Gastroesophageal sphincter (tissue), 4 donors: ENCODE measurements at regions not wholly inside any gene's neighbourhood (a gene's known extent, or its start where the extent isn't known, plus 50 kb on each side); places are given as distances from the start of the nearest gene placed in this dataset.
A peak's percentile ranks its signal among the peaks of the same experiment; 100 is the strongest.

Experiments used
- ATAC-seq: fragments of 150-250 bp; one replicate; pipeline ENCODE4 v1.9.1; 2016; ENCODE audit warnings: mild to moderate bottlenecking, moderate library complexity
- H3K27ac ChIP-seq, 4 donors: fragments of 200-600 bp; sonication (generic) in 3 of 4; 1 replicate in 3 of 4; 2 replicates in 1 of 4; pipeline ENCODE4 v1.5.1; 2016 to 2019
- H3K27me3 ChIP-seq: fragments of 200-600 bp; sonication (generic); one replicate; pipeline ENCODE4 v1.5.1; 2019
- H3K36me3 ChIP-seq, 2 donors: fragments of 200-600 bp; sonication (generic); one replicate each; pipeline ENCODE4 v1.5.1; 2019; ENCODE audit warnings: control low read depth in 1 of 2
- H3K4me1 ChIP-seq, 3 donors: fragments of 200-600 bp; sonication (generic); 1 replicate in 2 of 3; 2 replicates in 1 of 3; pipeline ENCODE4 v1.5.1; 2016 to 2019; ENCODE audit warnings: control low read depth in 2 of 3
- H3K4me3 ChIP-seq, 2 donors: fragments of 200-600 bp; sonication (generic); one replicate each; pipeline ENCODE4 v1.5.1; 2019; ENCODE audit warnings: mild to moderate bottlenecking in 1 of 2, moderate library complexity in 1 of 2
- H3K9me3 ChIP-seq, 3 donors: fragments of 200-600 bp; sonication (generic); one replicate each; pipeline ENCODE4 v1.5.1; 2017 to 2019; ENCODE audit warnings: control low read depth in 2 of 3
- EP300 ChIP-seq: sonication (generic); formaldehyde crosslinking; IDR thresholded peaks from one replicate; pipeline ENCODE4 v1.6.1; 2017; ENCODE audit warnings: antibody characterized with exemption, mild to moderate bottlenecking
- POLR2A ChIP-seq, 2 donors: fragments of 450-650 bp; IDR thresholded peaks; one replicate each; pipeline ENCODE4 v1.6.1; 2017; ENCODE audit warnings: antibody characterized with exemption in 2 of 2, mild to moderate bottlenecking in 2 of 2, moderate library complexity in 1 of 2
- POLR2AphosphoS5 ChIP-seq: sonication (generic); formaldehyde crosslinking; IDR thresholded peaks from one replicate; pipeline ENCODE4 v1.6.1; 2017; ENCODE audit warnings: antibody characterized with exemption
- WGBS, 2 donors: methylation state at CpG; one replicate each; pipeline ENCODE4 v1.1.5; 2018; ENCODE audit warnings: low coverage in 1 of 2; 5-methylcytosine and 5-hydroxymethylcytosine counted together
- TF ChIP-seq, protein P1 (sequence below), 4 experiments: fragments of 200-600 bp in 2 of 4; fragments of 450-650 bp in 2 of 4; sonication (generic) in 1 of 4; IDR thresholded peaks; one replicate each; pipeline ENCODE4 v1.5.1; 2017 to 2019; ENCODE audit warnings: antibody characterized with exemption in 4 of 4, mild to moderate bottlenecking in 2 of 4, moderate library complexity in 2 of 4

DNA sequence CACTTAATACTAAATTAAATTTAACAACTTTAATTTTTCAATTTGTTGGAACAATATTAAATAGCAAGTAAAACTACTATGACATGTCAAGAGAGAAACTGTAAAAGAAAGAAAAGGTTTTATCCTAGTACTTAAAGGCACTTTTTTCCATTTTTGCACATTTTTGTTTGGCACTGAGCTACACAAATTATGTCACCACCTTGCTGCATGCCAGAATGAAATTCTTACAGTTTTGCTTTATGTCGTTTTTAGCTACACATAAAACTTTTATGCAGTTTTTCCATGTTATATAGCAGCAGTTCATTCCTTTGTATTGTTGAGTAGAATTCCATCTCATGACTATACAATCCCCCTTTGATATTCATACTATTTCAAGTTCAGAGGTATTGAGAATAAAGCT lies 99.1 kb upstream of the RXFP1 start:
- Histone ChIP-seq H3K27me3 (no peaks in the 10 kb centered on the region), H3K27ac (no peak overlapping the region), H3K9me3 (no peaks in the 10 kb centered on the region), H3K4me1 (no peaks in the 10 kb centered on the region), H3K36me3 (no peaks in the 10 kb centered on the region), H3K4me3 (no peak overlapping the region)
- ATAC-seq: no peak
- TF ChIP-seq POLR2AphosphoS5: no peak
- TF ChIP-seq, protein P1, sequence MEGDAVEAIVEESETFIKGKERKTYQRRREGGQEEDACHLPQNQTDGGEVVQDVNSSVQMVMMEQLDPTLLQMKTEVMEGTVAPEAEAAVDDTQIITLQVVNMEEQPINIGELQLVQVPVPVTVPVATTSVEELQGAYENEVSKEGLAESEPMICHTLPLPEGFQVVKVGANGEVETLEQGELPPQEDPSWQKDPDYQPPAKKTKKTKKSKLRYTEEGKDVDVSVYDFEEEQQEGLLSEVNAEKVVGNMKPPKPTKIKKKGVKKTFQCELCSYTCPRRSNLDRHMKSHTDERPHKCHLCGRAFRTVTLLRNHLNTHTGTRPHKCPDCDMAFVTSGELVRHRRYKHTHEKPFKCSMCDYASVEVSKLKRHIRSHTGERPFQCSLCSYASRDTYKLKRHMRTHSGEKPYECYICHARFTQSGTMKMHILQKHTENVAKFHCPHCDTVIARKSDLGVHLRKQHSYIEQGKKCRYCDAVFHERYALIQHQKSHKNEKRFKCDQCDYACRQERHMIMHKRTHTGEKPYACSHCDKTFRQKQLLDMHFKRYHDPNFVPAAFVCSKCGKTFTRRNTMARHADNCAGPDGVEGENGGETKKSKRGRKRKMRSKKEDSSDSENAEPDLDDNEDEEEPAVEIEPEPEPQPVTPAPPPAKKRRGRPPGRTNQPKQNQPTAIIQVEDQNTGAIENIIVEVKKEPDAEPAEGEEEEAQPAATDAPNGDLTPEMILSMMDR (IDR thresholded peaks at IDR 0.05): no peak
- 5 to 29% methylated on average over 1 of the region's 1 CpG for WGBS, 2 donors

DNA sequence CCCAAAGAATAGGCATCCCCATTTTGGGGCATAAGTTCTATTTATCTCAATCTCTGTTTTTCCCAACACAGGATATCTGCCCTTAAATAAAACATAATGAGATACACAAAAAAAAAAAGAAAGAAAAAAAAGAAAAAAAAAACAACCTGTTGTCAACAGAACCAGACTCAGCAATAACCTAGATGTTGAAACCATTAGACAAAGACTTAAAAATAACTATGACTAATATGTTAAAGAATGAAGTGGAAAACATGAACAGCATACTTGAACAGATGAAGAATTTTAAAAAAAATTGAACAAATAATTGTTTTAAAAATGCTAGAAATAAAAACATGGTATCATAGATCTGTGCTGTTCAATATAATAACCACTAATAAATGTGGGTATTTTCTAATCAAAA lies 93.4 kb upstream of the RXFP1 start:
- no peak for ATAC-seq
- H3K27me3 ChIP-seq: no peaks in the 10 kb centered on the region
- H3K9me3 ChIP-seq: no peaks in the 10 kb centered on the region
- no peaks in the 10 kb centered on the region for H3K4me1 ChIP-seq
- no peak overlapping the region for H3K4me3 ChIP-seq
- TF ChIP-seq EP300 (no peak), POLR2AphosphoS5 (no peak), POLR2A (IDR thresholded peaks at IDR 0.05) (no peak)
- no peak overlapping the region for H3K27ac ChIP-seq
- H3K36me3 ChIP-seq: no peaks in the 10 kb centered on the region

DNA sequence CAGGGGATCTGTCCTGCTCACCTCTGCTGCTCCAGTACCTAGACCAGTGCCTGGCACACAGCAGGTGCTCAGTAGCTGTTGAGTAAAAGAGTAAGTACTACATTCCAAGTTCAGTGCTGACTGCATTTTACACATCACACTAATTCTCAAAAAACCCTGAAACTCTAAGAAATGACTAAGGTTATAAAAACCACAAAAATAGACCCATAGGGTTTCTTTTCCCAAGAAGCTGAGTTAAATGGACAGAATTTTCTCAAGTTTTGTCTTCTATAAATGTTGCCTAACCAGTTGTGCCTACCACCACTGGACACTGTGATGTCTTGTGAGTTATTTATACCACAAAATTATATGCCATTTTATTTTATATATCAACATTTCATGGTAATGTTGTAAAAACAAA lies 78.9 kb upstream of the RXFP1 start:
- no peak overlapping the region for H3K4me3 ChIP-seq
- H3K27ac ChIP-seq: no peak overlapping the region
- H3K27me3 ChIP-seq: no peaks in the 10 kb centered on the region
- no peak for ATAC-seq
- H3K9me3 ChIP-seq: no peaks in the 10 kb centered on the region
- H3K36me3 ChIP-seq: no peaks in the 10 kb centered on the region
- TF ChIP-seq POLR2AphosphoS5 (no peak), POLR2A (IDR thresholded peaks at IDR 0.05) (no peak), EP300 (no peak)
- TF ChIP-seq, protein P1 (IDR thresholded peaks at IDR 0.05): no peak
- H3K4me1 ChIP-seq: no peaks in the 10 kb centered on the region

DNA sequence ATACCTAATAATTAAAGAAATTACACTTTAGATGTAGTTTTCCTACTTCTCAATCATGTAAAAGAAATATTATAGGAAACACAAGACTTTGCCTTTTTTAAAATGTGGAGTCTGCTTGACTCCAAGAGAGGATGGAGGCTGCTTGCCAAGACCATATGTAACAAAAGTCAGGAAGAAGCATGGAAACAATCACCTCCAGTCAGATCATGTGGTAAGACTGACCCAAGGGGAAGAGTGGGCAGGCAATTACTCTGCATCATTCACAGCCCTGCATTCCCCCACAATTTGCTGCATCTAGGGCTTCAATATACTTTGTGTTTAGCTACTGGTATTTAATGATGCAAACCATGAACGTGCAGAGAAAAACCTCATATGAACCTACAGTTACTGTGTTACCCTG lies 78.0 kb upstream of the RXFP1 start:
- Histone ChIP-seq H3K4me3 (no peak overlapping the region), H3K9me3 (no peaks in the 10 kb centered on the region), H3K4me1 (no peaks in the 10 kb centered on the region), H3K36me3 (no peaks in the 10 kb centered on the region), H3K27me3 (no peaks in the 10 kb centered on the region), H3K27ac (no peak overlapping the region)
- no peak for TF ChIP-seq POLR2A (IDR thresholded peaks at IDR 0.05)
- TF ChIP-seq, protein P1 (IDR thresholded peaks at IDR 0.05): no peak
- TF ChIP-seq EP300: no peak
- no peak for TF ChIP-seq POLR2AphosphoS5
- 14 to 57% methylated on average over 1 of the region's 1 CpG for WGBS, 2 donors
- no peak for ATAC-seq

DNA sequence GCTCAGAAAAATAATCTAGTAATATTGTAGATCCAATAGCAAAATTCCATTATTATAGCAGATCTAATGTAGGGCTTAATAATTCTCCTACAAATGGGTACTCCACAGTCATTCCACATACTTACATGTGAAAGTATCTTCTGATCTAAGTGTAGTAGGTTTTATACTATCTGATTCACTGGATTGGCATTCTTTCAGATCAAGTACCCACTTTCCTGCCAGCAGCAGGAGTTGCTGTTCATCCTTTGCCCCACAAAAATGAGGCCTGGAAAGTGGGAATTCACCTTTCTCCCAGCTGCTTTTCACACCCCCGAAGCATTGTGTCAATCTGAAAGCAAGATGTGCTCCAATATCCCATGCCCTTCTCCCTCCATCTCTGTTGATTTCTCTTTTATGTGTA lies 77.1 kb upstream of the RXFP1 start:
- Histone ChIP-seq H3K9me3 (no peaks in the 10 kb centered on the region), H3K4me3 (no peak overlapping the region), H3K36me3 (no peaks in the 10 kb centered on the region), H3K27ac (no peak overlapping the region), H3K27me3 (no peaks in the 10 kb centered on the region), H3K4me1 (no peaks in the 10 kb centered on the region)
- TF ChIP-seq, protein P1 (IDR thresholded peaks at IDR 0.05): no peak
- TF ChIP-seq POLR2A (IDR thresholded peaks at IDR 0.05) (no peak), POLR2AphosphoS5 (no peak), EP300 (no peak)
- ATAC-seq: no peak
- WGBS, 2 donors: 50% methylated on average over 1 of the region's 1 CpG; no CpG with 5 or more reads in 1 of the 2 donors

DNA sequence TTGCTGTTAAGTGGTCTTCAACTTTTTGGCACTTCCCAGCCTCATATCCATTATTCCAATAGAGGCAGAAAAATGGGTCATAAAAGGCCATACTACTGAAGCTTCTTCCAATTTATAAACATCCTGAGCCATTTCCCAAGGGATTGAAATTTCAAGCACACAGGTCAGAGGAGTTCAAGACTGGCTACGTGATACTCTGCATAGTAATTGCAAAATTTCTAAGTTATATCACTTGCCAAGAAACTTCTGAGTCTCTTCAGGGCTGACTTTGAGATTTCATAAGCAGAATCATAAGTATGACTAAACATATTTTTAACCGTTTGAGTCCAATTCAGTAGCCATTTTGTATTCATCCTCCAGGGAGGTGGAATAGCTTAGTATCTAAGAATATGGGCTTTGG lies 75.6 kb upstream of the RXFP1 start:
- peak; percentile 53 for ATAC-seq
- H3K27ac ChIP-seq: no peak overlapping the region
- H3K36me3 ChIP-seq: no peaks in the 10 kb centered on the region
- H3K9me3 ChIP-seq: no peaks in the 10 kb centered on the region
- TF ChIP-seq EP300: no peak
- TF ChIP-seq POLR2A (IDR thresholded peaks at IDR 0.05): no peak
- TF ChIP-seq, protein P1 (IDR thresholded peaks at IDR 0.05): no peak
- TF ChIP-seq POLR2AphosphoS5: no peak
- 40 to 45% methylated on average over 2 of the region's 2 CpGs for WGBS, 2 donors
- H3K4me3 ChIP-seq: no peak overlapping the region
- H3K4me1 ChIP-seq: no peaks in the 10 kb centered on the region
- H3K27me3 ChIP-seq: no peaks in the 10 kb centered on the region
